K562 (cell line): ENCODE measurements at regions not wholly inside any gene's neighbourhood (a gene's known extent, or its start where the extent isn't known, plus 50 kb on each side); places are given as distances from the start of the nearest gene placed in this dataset.

ENCODE experiments used
- CREB5 ChIP-seq: fragments of 250-450 bp; sonication (Bioruptor Pico); IDR thresholded peaks from 2 replicates; pipeline ENCODE4 v1.5.0; 2020; ENCODE audit warnings: mild to moderate bottlenecking
- ESRRB ChIP-seq: fragments of 250-450 bp; sonication (Bioruptor Pico); IDR thresholded peaks from 2 replicates; pipeline ENCODE4 v1.5.0; 2020; ENCODE audit warnings: mild to moderate bottlenecking, moderate library complexity, borderline replicate concordance
- GABPA ChIP-seq: fragments of 200-800 bp; sonication (Bioruptor generic); conservative IDR thresholded peaks from 2 replicates; pipeline ENCODE4 v1.6.1; 2016; ENCODE audit warnings: low read depth, missing genetic modification characterization, missing compliant biosample characterization
- GTF2A2 ChIP-seq: IDR thresholded peaks from 2 replicates; pipeline ENCODE4 v1.6.1; 2016; ENCODE audit warnings: mild to moderate bottlenecking, missing genetic modification characterization, missing compliant biosample characterization
- HDAC1 ChIP-seq, 2 experiments: fragments of 450-650 bp; IDR thresholded peaks; 2 replicates each; pipeline ENCODE4 v1.6.1; 2016 to 2017; ENCODE audit warnings: inconsistent platforms in 1 of 2, mild to moderate bottlenecking in 1 of 2, moderate library complexity in 1 of 2
- MAFF ChIP-seq: IDR thresholded peaks from 2 replicates; pipeline ENCODE4 v1.6.1; 2012; ENCODE audit warnings: low read length, improper control_type of control experiment
- MEF2D ChIP-seq: conservative IDR thresholded peaks from 2 replicates; pipeline ENCODE4 v1.6.1; 2016; ENCODE audit warnings: low read depth, missing genetic modification characterization, missing compliant biosample characterization
- NFATC3 ChIP-seq: fragments of 450-650 bp; IDR thresholded peaks from 2 replicates; pipeline ENCODE4 v1.6.1; 2017; ENCODE audit warnings: mild to moderate bottlenecking
- ZKSCAN8 ChIP-seq: fragments of 200-800 bp; sonication (Bioruptor generic); IDR thresholded peaks from 2 replicates; pipeline ENCODE4 v1.6.1; 2016; ENCODE audit warnings: missing genetic modification characterization, missing compliant biosample characterization
- ZNF24 ChIP-seq: fragments of 450-650 bp; IDR thresholded peaks from 2 replicates; pipeline ENCODE4 v1.6.1; 2016
- ZNF318 ChIP-seq, 2 experiments: fragments of 450-650 bp; IDR thresholded peaks; 2 replicates each; pipeline ENCODE4 v1.6.1; 2016; ENCODE audit warnings: mild to moderate bottlenecking in 2 of 2, borderline replicate concordance in 1 of 2, low read depth in 1 of 2, moderate library complexity in 1 of 2
- ZNF699 ChIP-seq: fragments of 250-450 bp; sonication (Bioruptor Pico); IDR thresholded peaks from 2 replicates; pipeline ENCODE4 v1.8.0; 2021; ENCODE audit warnings: mild to moderate bottlenecking, moderate library complexity; ENCODE audit not compliant: insufficient replicate concordance
- TF ChIP-seq, protein P1 (sequence below), 2 experiments: fragments of 450-650 bp; IDR thresholded peaks; 2 replicates each; pipeline ENCODE4 v1.6.1; 2018; ENCODE audit warnings: mild to moderate bottlenecking in 2 of 2, low read depth in 1 of 2; ENCODE audit not compliant: partially characterized antibody in 2 of 2

DNA sequence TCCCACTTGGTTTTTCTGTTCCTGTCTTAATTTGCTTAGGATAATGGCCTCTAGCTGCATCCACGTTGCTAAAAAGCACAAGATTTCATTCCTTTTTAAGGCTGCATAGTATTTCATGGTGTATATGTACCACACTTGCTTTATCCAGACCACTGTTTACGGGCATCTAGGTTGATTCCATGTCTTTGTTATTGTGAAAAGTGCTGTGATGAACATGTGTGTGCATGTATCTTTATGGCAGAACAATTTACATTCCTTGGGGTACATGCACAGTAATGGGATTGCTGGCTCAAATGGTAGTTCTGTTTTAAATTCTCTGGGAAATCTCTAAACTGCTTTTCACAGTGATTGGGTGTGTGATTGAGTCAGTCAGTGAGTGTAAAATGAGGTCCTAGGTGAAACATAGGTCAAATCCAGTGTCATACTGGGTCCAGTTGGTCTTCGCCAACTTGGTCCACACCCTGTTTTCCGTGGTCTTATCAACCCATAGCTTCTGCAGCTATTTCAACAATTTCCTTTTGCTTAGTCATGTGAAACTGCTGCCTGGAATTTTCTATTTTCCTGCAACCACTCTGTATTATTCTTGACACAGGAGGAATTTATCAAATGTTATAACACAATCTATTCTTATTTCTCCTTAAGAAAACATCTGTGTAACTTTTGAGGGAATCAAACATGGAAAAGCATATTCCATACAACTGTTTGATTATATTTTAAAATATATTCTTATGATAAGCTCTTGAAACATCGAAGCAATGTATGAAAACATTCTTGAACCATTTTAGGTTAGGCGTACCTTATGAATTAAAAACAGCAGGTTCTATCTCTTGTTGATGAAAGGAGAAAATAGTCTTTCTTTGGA, 82.9 kb downstream of the ADCYAP1 start (continued):
- no peak for TF ChIP-seq ZNF318 (IDR thresholded peaks at IDR 0.05; ENCODE audit: borderline replicate concordance in 1 of 2, low read depth in 1 of 2)
- peak; percentile 78 for TF ChIP-seq ZKSCAN8 (CRISPR knock-in tag)
- 0 out of 2 replicates have a peak, but pooled peaks have one; percentile 27 for TF ChIP-seq MEF2D (tag)
- TF ChIP-seq MAFF = peak; percentile 95
- TF ChIP-seq ZNF24 = peak; percentile 48
- no peak; the same call in 1 of the 2 replicates for TF ChIP-seq GABPA (tag)
- TF ChIP-seq ESRRB (CRISPR knock-in tag) = no peak
- TF ChIP-seq ZNF699 (CRISPR knock-in tag) = no peak
- TF ChIP-seq GTF2A2 (tag) = no peak
- TF ChIP-seq NFATC3 = peak; percentile 82; the same call in 1 of the 2 replicates
- peak; percentile 94 to 99; a peak in 3 of 4 replicates for TF ChIP-seq HDAC1 (IDR thresholded peaks at IDR 0.05)
- TF ChIP-seq CREB5 (CRISPR knock-in tag) = no peak
- TF ChIP-seq, protein P1, sequence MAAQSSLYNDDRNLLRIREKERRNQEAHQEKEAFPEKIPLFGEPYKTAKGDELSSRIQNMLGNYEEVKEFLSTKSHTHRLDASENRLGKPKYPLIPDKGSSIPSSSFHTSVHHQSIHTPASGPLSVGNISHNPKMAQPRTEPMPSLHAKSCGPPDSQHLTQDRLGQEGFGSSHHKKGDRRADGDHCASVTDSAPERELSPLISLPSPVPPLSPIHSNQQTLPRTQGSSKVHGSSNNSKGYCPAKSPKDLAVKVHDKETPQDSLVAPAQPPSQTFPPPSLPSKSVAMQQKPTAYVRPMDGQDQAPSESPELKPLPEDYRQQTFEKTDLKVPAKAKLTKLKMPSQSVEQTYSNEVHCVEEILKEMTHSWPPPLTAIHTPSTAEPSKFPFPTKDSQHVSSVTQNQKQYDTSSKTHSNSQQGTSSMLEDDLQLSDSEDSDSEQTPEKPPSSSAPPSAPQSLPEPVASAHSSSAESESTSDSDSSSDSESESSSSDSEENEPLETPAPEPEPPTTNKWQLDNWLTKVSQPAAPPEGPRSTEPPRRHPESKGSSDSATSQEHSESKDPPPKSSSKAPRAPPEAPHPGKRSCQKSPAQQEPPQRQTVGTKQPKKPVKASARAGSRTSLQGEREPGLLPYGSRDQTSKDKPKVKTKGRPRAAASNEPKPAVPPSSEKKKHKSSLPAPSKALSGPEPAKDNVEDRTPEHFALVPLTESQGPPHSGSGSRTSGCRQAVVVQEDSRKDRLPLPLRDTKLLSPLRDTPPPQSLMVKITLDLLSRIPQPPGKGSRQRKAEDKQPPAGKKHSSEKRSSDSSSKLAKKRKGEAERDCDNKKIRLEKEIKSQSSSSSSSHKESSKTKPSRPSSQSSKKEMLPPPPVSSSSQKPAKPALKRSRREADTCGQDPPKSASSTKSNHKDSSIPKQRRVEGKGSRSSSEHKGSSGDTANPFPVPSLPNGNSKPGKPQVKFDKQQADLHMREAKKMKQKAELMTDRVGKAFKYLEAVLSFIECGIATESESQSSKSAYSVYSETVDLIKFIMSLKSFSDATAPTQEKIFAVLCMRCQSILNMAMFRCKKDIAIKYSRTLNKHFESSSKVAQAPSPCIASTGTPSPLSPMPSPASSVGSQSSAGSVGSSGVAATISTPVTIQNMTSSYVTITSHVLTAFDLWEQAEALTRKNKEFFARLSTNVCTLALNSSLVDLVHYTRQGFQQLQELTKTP (IDR thresholded peaks at IDR 0.05; ENCODE audit: low read depth in 1 of 2, partially characterized antibody in 2 of 2) = peak; percentile 51 to 78
